ENCODE measurements at regions not wholly inside any gene's neighbourhood (a gene's known extent, or its start where the extent isn't known, plus 50 kb on each side); places are given as distances from the start of the nearest gene placed in this dataset.

DNA sequence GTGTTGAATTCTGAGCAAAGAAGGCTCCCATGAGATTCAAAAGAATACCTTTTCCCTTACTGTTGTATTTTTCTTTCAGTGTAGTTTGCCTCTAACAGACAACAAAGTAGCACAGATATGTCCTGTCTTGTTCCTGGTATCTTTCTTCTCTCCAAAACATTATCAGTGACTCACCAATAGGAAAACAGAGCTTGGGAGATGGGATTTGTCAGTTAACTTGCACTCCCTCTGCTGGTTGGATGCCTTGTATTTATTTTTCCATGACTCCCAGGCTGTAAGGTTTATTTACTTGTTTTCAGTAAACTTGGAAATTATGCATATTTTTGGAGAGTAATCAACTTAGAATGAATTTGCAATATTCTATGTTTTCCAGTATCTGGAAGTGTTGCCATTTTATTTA is 129.7 kb downstream of the SAMD9 start:
- TF ChIP-seq, protein P1, sequence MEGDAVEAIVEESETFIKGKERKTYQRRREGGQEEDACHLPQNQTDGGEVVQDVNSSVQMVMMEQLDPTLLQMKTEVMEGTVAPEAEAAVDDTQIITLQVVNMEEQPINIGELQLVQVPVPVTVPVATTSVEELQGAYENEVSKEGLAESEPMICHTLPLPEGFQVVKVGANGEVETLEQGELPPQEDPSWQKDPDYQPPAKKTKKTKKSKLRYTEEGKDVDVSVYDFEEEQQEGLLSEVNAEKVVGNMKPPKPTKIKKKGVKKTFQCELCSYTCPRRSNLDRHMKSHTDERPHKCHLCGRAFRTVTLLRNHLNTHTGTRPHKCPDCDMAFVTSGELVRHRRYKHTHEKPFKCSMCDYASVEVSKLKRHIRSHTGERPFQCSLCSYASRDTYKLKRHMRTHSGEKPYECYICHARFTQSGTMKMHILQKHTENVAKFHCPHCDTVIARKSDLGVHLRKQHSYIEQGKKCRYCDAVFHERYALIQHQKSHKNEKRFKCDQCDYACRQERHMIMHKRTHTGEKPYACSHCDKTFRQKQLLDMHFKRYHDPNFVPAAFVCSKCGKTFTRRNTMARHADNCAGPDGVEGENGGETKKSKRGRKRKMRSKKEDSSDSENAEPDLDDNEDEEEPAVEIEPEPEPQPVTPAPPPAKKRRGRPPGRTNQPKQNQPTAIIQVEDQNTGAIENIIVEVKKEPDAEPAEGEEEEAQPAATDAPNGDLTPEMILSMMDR (IDR thresholded peaks at IDR 0.05) = peak in 4 of 5 experiments; percentile 21 to 41 (median 32)
- no peak for TF ChIP-seq POLR2A (IDR thresholded peaks at IDR 0.05)
- TF ChIP-seq EP300 (IDR thresholded peaks at IDR 0.05) = no peak
